GM12878 (cell line): ENCODE measurements at regions not wholly inside any gene's neighbourhood (a gene's known extent, or its start where the extent isn't known, plus 50 kb on each side); places are given as distances from the start of the nearest gene placed in this dataset.

Experiments
- ATAC-seq: fragments of 200-7000 bp; cut with Tn5 transposase; 3 replicates; pipeline ENCODE4 v1.9.1; 2020; ENCODE audit warnings: mild to moderate bottlenecking, moderate library complexity
- BruUV-seq: library from RNA; stranded (reverse); fragments of 400-500 nt; replicated peaks from 2 replicates; lab custom pipeline; 2021; lab: Mats Ljungman, UMichigan
- CTCF ChIA-PET: fragments of 300-600 bp; sonication (Branson Sonifier 250); formaldehyde crosslinking; extraction: SDS; loops from one replicate; lab custom pipeline; 2021; ENCODE audit warnings: inconsistent platforms; lab: Yijun Ruan, JAX
- POLR2A ChIA-PET: fragments of 350-600 bp; formaldehyde crosslinking; extraction: SDS; loops from one replicate; lab custom pipeline; 2021; ENCODE audit warnings: inconsistent platforms; lab: Charles Lee
- RAD21 ChIA-PET: fragments of 300-600 bp; sonication (Branson Sonifier 250); formaldehyde crosslinking; loops from one replicate; lab custom pipeline; 2023; ENCODE audit warnings: antibody characterized with exemption; ENCODE audit not compliant: unreplicated experiment; lab: Charles Lee
- SMC1A ChIA-PET: fragments of 300-600 bp; sonication (Branson Sonifier 250); formaldehyde crosslinking; loops from one replicate; lab custom pipeline; 2023; ENCODE audit not compliant: unreplicated experiment, uncharacterized antibody; lab: Charles Lee
- DNase-seq: peaks from one replicate; pipeline ENCODE4 v3.0.0-alpha.2; 2011; ENCODE audit warnings: low read depth, low spot score
- FAIRE-seq: peaks from 3 replicates; lab custom pipeline; 2011; peaks lifted over from hg19 to GRCh38; lab: Jason Lieb, UNC
- H2AFZ ChIP-seq: 2 replicates; pipeline ENCODE4 v1.6.0; 2011; ENCODE audit warnings: low read depth, low read length, control low read depth; ENCODE audit not compliant: control insufficient read depth
- H3K27ac ChIP-seq: 2 replicates; pipeline ENCODE4 v1.5.1; 2011; ENCODE audit warnings: control low read depth; ENCODE audit not compliant: control insufficient read depth, insufficient read depth
- H3K27me3 ChIP-seq, 2 experiments: replicated peaks in 1 of 2; 2 replicates each; pipeline versions ENCODE4 v1.6.0 to v1.6.1; 2011; ENCODE audit warnings: low read length in 1 of 2; ENCODE audit not compliant: control insufficient read depth in 2 of 2, insufficient read depth in 2 of 2
- H3K36me3 ChIP-seq, 2 experiments: 2 replicates each; pipeline ENCODE4 v1.5.1; 2011; ENCODE audit warnings: low read length in 1 of 2; ENCODE audit not compliant: control insufficient read depth in 2 of 2, insufficient read depth in 2 of 2
- H3K4me1 ChIP-seq: 2 replicates; pipeline ENCODE4 v1.6.1; 2011; ENCODE audit warnings: mild to moderate bottlenecking, low read length, moderate library complexity, mixed read lengths; ENCODE audit not compliant: control insufficient read depth, insufficient read depth
- H3K4me2 ChIP-seq: 2 replicates; pipeline ENCODE4 v1.6.0; 2011; ENCODE audit warnings: control low read depth; ENCODE audit not compliant: control insufficient read depth, insufficient read depth
- H3K4me3 ChIP-seq: fragments of 200-600 bp; sonication (generic); 2 replicates; pipeline ENCODE4 v1.5.1; 2016
- H3K79me2 ChIP-seq: 2 replicates; pipeline ENCODE4 v1.6.0; 2011; ENCODE audit warnings: low read length; ENCODE audit not compliant: control insufficient read depth, insufficient read depth
- H3K9ac ChIP-seq: 2 replicates; pipeline ENCODE4 v1.8.0; 2011; ENCODE audit warnings: low read length, control low read depth, mixed read lengths; ENCODE audit not compliant: control insufficient read depth, insufficient read depth
- H3K9me3 ChIP-seq: replicated peaks from 3 replicates; pipeline ENCODE4 v1.5.1; 2011; ENCODE audit warnings: mild to moderate bottlenecking, low read length; ENCODE audit not compliant: control insufficient read depth, insufficient read depth
- H4K20me1 ChIP-seq: 2 replicates; pipeline ENCODE4 v1.6.0; 2011; ENCODE audit not compliant: control insufficient read depth, insufficient read depth
- CBFB ChIP-seq: IDR thresholded peaks from 2 replicates; pipeline ENCODE4 v1.6.1; 2016; ENCODE audit warnings: antibody characterized with exemption, low read depth
- CREM ChIP-seq: IDR thresholded peaks from 2 replicates; pipeline ENCODE4 v1.6.1; 2014; ENCODE audit warnings: antibody characterized with exemption, low read depth
- E4F1 ChIP-seq: fragments of 450-650 bp; IDR thresholded peaks from 2 replicates; pipeline ENCODE4 v1.6.1; 2018; ENCODE audit warnings: borderline replicate concordance, mild to moderate bottlenecking; ENCODE audit not compliant: partially characterized antibody
- EP300 ChIP-seq, 2 experiments: fragments of 150-350 bp in 1 of 2; IDR thresholded peaks; 2 replicates each; pipeline ENCODE4 v1.6.1; 2011 to 2012; ENCODE audit warnings: low read depth in 2 of 2, low read length in 2 of 2, borderline replicate concordance in 1 of 2, improper control_type of control experiment in 1 of 2, inconsistent platforms in 1 of 2; ENCODE audit not compliant: control insufficient read depth in 1 of 2
- ETV6 ChIP-seq, 2 experiments: fragments of 450-650 bp in 1 of 2; IDR thresholded peaks in 1 of 2; conservative IDR thresholded peaks in 1 of 2; 2 replicates each; pipeline ENCODE4 v1.6.1; 2014; ENCODE audit warnings: antibody characterized with exemption in 1 of 2, borderline replicate concordance in 1 of 2, low read depth in 1 of 2, mild to moderate bottlenecking in 1 of 2, moderate library complexity in 1 of 2
- JUNB ChIP-seq: IDR thresholded peaks from 2 replicates; pipeline ENCODE4 v1.6.1; 2016; ENCODE audit warnings: antibody characterized with exemption, mild to moderate bottlenecking
- NBN ChIP-seq: fragments of 450-650 bp; IDR thresholded peaks from 2 replicates; pipeline ENCODE4 v1.6.1; 2016
- NR2C2 ChIP-seq: IDR thresholded peaks from 2 replicates; pipeline ENCODE4 v1.6.1; 2011; ENCODE audit warnings: borderline replicate concordance, low read depth; ENCODE audit not compliant: control insufficient read depth, insufficient read length
- NRF1 ChIP-seq: conservative IDR thresholded peaks from 2 replicates; pipeline ENCODE4 v1.6.1; 2011; ENCODE audit warnings: mild to moderate bottlenecking, low read depth, low read length, improper control_type of control experiment
- PML ChIP-seq: IDR thresholded peaks from 2 replicates; pipeline ENCODE4 v1.6.1; 2012; ENCODE audit warnings: low read length, inconsistent platforms
- POU2F2 ChIP-seq: IDR thresholded peaks from 3 replicates; pipeline ENCODE4 v1.6.1; 2011; ENCODE audit warnings: low read depth, mild to moderate bottlenecking, low read length, borderline replicate concordance
- RAD51 ChIP-seq: fragments of 450-650 bp; IDR thresholded peaks from 2 replicates; pipeline ENCODE4 v1.6.1; 2016; ENCODE audit warnings: moderate library complexity, mild to moderate bottlenecking, inconsistent platforms
- RFX5 ChIP-seq: IDR thresholded peaks from 2 replicates; pipeline ENCODE4 v1.6.1; 2011; ENCODE audit warnings: low read depth, low read length, improper control_type of control experiment
- SIN3A ChIP-seq: IDR thresholded peaks from 2 replicates; pipeline ENCODE4 v1.6.1; 2012; ENCODE audit warnings: low read depth, low read length, improper control_type of control experiment
- SMARCA5 ChIP-seq: fragments of 450-650 bp; IDR thresholded peaks from 2 replicates; pipeline ENCODE4 v1.6.1; 2017; ENCODE audit warnings: mild to moderate bottlenecking
- SREBF2 ChIP-seq: IDR thresholded peaks from 2 replicates; pipeline ENCODE4 v1.6.1; 2012; ENCODE audit warnings: mild to moderate bottlenecking, low read length
- SRF ChIP-seq, 2 experiments: IDR thresholded peaks; 2 replicates each; pipeline ENCODE4 v1.6.1; 2011; ENCODE audit warnings: low read depth in 2 of 2, low read length in 2 of 2, mild to moderate bottlenecking in 1 of 2, moderate library complexity in 1 of 2
- ZBED1 ChIP-seq: IDR thresholded peaks from 2 replicates; pipeline ENCODE4 v1.6.1; 2016; ENCODE audit warnings: borderline replicate concordance
- ZBTB33 ChIP-seq: fragments of 450-650 bp; IDR thresholded peaks from 2 replicates; pipeline ENCODE4 v1.6.1; 2017; ENCODE audit warnings: mild to moderate bottlenecking
- ZNF217 ChIP-seq: fragments of 450-650 bp; IDR thresholded peaks from 2 replicates; pipeline ENCODE4 v1.6.1; 2017; ENCODE audit warnings: antibody characterized with exemption, mild to moderate bottlenecking
- WGBS: methylation state at CpG from one replicate; pipeline ENCODE4 v1.1.6; 2016; ENCODE audit warnings: low lambda C conversion rate; ENCODE audit not compliant: insufficient replicate concordance, insufficient coverage; ENCODE audit errors: missing lambda C conversion rate; 5-methylcytosine and 5-hydroxymethylcytosine counted together
- in situ Hi-C: fragments of 300-500 bp; cut with MboI; formaldehyde crosslinking; loops from 9 replicates; pipeline ENCODE4 v1.14.3; 2018; ENCODE audit warnings: mixed read lengths
- intact Hi-C: fragments of 100-400 bp; cut with micrococcal nuclease; formaldehyde crosslinking; loops from one replicate; pipeline ENCODE4 v1.14.2; 2022; ENCODE audit not compliant: unreplicated experiment

- TF ChIP-seq JUNB = no peak
- no peak for TF ChIP-seq SRF (IDR thresholded peaks at IDR 0.05; ENCODE audit: low read depth in 2 of 2, low read length in 2 of 2)
- TF ChIP-seq EP300 (IDR thresholded peaks at IDR 0.05; ENCODE audit: borderline replicate concordance in 1 of 2, control insufficient read depth in 1 of 2, low read depth in 2 of 2, low read length in 2 of 2) = no peak
- TF ChIP-seq POU2F2 = no peak
- TF ChIP-seq ZNF217 = no peak
- no peak for TF ChIP-seq SMARCA5
- no peak for TF ChIP-seq CREM
- no peak for TF ChIP-seq SIN3A
- TF ChIP-seq ZBED1 = no peak
Observed at GRCh38 chr22:48503876-48504275, 1323.8 kb downstream of the BRD1 start (continued).

GRCh38 chr22:48503035-48503625 is 1324.5 kb downstream of the BRD1 start:
- ChIA-PET POLR2A (no interaction called here), SMC1A (no interaction called here), CTCF (interaction anchor here (1.5 kb wide), 1 partner anchor 11 kb away, joined by 3 read pairs; no protein-coding TSS in a partner anchor)
- no peaks in the 10 kb centered on the region for H3K4me1 ChIP-seq
- no peak overlapping the region for H3K9ac ChIP-seq
- FAIRE-seq = no peak
- no peak overlapping the region for H3K4me3 ChIP-seq
- 28% methylated on average over 13 of the region's 13 CpGs for WGBS
- TF ChIP-seq E4F1 = no peak
- TF ChIP-seq NRF1 = no peak
- no peak for TF ChIP-seq ZBTB33
- no peak for TF ChIP-seq ZBED1
- TF ChIP-seq CBFB = no peak
- no peak for TF ChIP-seq EP300 (IDR thresholded peaks at IDR 0.05; ENCODE audit: borderline replicate concordance in 1 of 2, control insufficient read depth in 1 of 2, low read depth in 2 of 2, low read length in 2 of 2)
- no peak for TF ChIP-seq ETV6 (conservative IDR thresholded peaks at IDR 0.05 in 1 of 2, IDR thresholded peaks at IDR 0.05 in 1 of 2; ENCODE audit: borderline replicate concordance in 1 of 2, low read depth in 1 of 2)
- no peak for TF ChIP-seq NBN
- no peak for TF ChIP-seq SREBF2
- TF ChIP-seq RFX5 = no peak
- no peak for TF ChIP-seq NR2C2
- TF ChIP-seq PML = no peak
- TF ChIP-seq RAD51 = no peak
- TF ChIP-seq, all 136 proteins: peak for 0
- in situ Hi-C loops (no loop called here), intact Hi-C loops (no loop called here)
- no peak overlapping the region for H3K27ac ChIP-seq
- no peaks in the 10 kb centered on the region for H3K79me2 ChIP-seq
- H3K9me3 ChIP-seq = no peaks in the 10 kb centered on the region; the same call in 2 of the 3 replicates
- H4K20me1 ChIP-seq = no peaks in the 10 kb centered on the region
- BruUV-seq = no TSS peak
- RAD21 ChIA-PET = no interaction called here
- ATAC-seq (no peak), DNase-seq (no peak)
- no peak overlapping the region for H3K4me2 ChIP-seq
- no peaks in the 10 kb centered on the region; a peak in 1 of 4 replicates for H3K36me3 ChIP-seq
- H3K27me3 ChIP-seq = no peaks in the 10 kb centered on the region
- no peak overlapping the region for H2AFZ ChIP-seq
